DMS 273 (cell line): ENCODE measurements at regions not wholly inside any gene's neighbourhood (a gene's known extent, or its start where the extent isn't known, plus 50 kb on each side); places are given as distances from the start of the nearest gene placed in this dataset.

Experiments used
- DNase-seq: peaks from one replicate; lab custom pipeline; 2025; ENCODE audit not compliant: unreplicated experiment; lab: John Stamatoyannopoulos, UW

- DNase-seq: no peak
These were observed 215.4 kb downstream of the SNRPN start for GRCh38 chr15:25170113-25170731.

GRCh38 chr15:25170781-25171110 lies 216.0 kb downstream of the SNRPN start:
- DNase-seq: no peak

DNA sequence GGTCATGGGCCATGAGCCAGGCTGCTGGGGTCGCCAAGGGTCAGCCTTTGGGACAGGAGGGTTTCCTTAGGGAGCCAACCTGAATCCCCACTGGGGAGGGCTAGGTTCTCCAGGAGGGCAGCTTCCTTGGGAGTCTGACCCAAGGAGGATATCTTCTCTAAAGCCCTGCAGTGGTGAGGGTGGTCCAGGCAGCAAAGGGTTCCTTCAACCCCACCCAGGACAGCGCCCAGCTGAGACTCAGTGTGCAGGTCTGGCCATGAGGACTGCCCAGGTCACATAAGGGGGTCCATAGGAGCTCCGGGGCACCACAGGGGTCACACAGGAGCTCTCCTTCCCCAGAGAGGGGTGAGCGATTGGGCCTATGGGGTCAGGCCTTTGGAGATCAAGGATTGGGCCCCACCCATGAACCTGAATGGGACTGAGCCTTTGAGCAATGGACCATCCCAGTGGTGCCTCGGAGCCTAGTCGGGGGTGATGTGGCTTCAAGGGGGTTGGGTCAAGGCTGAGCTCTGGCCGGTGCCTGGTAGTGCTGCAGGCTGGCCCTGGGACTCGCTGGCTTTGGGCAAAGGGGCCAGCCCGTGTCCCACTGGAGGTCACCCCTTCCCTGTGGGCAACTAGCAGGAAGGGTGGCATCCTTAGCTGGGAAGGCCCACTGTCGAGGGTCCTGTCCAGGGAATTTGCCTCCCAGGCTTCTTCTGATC lies 216.5 kb downstream of the SNRPN start:
- no peak for DNase-seq

DNA sequence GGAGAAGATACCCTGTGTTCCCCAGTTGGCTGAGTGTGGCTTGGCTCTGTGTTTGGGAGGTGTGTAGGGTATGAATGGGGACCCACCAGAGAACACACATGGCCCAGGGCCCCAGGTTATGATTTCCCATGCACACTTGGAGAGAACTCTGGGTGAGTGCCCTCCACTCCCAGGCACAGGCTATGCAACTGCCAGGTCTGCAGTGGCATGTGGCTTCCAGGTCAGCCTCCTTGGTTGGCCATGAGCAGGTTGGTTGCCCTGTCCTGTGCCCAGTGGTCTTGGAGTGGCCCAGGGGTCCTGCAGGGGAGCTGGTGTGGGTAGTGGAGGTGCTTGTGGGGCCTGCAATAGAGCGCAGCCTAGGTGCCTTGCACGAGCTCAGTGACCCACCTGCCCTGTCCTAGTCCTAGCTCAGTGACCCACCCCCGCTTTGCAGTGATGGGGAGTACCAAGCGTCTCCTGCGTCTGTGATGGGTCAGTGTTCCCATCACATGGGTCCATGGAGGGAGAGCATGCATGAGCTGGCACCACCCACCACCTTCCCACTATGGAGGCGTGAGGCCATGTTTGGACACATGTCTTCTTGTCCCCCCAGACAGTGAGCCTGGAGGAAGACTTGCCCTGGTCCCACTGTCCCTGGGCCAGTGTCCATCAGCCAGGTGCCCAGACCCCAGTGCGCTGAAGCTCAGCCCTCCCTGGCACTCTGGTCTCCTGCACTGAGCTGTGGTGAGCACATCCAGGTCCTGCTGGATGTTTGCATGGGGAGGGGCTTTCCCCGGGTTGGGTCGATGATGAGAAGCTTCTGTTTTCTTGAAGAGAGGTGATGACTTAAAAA lies 217.3 kb downstream of the SNRPN start:
- DNase-seq: no peak

- no peak for DNase-seq
These were observed 217.9 kb downstream of the SNRPN start for GRCh38 chr15:25172691-25173090.

DNA sequence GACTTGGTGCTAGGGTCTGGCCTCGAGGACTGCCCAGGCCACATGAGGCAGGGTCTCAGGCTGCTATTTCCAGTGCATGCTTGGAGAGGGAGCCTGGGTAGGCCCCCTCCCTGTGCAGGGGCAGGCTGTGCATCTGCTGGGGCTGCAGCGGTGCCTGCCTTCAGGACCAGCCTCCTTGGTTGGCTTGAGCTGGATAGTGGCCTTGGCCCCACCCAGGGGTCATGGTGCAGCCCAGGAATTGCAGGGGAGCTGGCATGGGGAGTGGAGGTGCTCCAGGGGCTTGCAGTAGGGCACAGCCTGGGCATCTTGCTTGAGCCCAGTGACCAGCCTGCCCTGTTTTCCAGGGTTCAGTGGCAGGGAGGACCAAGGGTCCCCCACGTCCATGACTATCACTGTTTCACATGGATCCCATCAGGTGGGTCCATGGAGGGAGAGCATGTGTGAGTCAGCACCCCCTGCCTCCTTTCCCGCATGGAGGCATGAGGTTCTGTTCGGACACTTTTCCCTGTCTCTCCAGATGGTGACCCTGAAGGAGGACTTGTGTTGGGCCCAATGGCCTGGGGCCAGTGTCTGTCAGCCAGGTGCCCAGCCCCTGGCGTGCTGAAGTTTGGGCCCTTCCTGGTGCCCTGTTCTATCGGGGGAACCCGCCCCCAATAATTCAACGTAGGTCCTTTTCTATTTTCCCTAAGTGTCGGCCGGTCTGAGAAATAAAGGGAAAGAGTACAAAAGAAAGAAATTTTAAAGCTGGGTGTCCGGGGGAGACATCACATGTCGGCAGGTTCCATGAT lies 218.6 kb downstream of the SNRPN start:
- DNase-seq: no peak

GRCh38 chr15:25174149-25174548 lies 219.4 kb downstream of the SNRPN start:
- peak; percentile 1 for DNase-seq

DNA sequence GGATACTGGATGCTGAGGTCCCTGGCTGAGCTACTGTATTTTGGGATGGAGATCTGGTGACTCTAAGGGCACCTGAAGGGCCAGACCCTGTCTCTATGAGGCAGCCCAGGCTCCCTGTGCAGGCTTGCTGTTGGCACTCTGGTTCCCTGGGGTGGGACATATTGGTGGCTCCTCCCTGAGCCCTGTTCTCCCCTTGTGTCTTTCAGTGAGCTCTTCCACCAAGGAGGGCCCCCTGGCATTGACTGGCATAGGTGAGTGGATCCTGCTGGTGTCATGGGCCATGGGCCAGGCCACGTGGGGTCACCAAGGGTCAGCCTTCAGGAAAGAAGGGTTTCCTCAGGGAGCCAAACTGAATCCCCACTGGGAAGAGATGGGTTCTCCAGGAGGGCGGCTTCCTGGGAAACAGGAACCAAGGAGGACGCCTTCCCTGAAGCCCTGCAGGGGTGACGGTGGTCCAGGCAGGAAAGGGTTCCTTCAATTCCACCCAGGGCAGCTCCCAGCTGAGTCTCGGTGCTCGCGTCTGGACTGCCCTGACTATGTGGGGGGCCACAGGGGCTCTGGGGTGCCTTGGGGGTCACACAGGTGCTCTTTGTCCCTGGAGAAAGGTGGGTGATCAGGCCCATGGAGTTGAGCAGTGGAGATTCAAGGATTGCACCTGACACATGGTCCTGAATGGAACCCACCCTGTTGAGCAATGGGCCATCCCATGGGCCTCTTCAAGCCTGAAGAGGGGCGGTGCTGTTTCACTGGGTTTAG lies 220.4 kb downstream of the SNRPN start:
- no peak for DNase-seq

DNA sequence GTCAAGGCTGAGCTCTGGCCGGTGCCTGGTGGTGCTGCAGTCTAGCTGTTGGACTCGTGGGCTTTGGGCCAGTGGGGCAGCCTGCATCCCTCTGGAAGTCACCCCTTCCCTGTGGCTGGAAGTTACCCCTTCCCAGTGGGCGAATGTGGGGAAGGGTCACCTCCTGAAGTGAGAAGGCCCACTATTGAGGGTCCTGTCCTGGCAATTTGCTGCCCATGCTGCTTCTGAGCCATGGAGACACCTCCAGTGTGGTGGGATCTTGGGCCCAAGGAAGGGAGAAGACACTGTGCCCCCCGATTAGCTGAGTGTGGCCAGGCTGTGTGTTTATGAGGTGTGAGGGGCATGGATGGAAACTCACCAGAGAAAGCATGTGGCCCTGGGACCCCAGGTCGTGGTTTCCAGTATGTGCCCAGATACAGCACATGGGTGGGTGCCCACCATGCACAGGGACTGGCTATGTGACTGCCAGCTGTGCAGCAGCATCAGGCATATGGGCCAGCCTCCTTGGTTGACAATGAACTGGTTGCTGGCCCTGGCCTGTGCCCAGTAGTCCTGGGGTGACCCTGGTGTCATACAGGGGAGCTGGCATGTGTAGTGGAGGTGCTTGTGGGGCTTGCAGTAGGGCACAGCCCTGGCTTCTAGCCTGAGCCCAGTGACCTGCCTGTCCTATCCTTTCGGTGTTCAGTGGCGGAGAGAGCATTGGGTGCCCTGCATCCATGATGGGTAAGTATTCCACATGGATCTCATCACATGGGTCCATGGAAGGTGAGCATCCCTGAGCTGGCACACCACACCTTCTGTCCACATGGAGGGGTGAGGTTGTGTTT lies 221.2 kb downstream of the SNRPN start:
- DNase-seq: no peak

DNA sequence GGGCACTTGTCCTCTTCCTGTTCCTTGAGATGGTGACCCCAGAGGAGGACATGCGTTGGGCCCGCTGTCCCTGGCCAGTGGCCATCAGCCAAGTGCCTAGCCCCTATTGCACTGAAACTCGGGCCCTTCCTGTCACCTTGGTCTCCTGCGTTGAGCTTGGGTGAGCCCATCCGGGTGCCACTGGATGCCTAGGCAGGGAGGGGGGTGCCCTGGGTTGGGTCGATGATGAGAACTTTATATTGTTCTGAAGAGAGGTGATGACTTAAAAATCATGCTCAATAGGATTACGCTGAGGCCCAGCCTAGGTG lies 221.8 kb downstream of the SNRPN start:
- no peak for DNase-seq

- DNase-seq: no peak
These were observed 222.5 kb downstream of the SNRPN start for GRCh38 chr15:25176991-25177954.

- DNase-seq: no peak
These were observed 223.4 kb downstream of the SNRPN start for GRCh38 chr15:25177955-25178801.

DNA sequence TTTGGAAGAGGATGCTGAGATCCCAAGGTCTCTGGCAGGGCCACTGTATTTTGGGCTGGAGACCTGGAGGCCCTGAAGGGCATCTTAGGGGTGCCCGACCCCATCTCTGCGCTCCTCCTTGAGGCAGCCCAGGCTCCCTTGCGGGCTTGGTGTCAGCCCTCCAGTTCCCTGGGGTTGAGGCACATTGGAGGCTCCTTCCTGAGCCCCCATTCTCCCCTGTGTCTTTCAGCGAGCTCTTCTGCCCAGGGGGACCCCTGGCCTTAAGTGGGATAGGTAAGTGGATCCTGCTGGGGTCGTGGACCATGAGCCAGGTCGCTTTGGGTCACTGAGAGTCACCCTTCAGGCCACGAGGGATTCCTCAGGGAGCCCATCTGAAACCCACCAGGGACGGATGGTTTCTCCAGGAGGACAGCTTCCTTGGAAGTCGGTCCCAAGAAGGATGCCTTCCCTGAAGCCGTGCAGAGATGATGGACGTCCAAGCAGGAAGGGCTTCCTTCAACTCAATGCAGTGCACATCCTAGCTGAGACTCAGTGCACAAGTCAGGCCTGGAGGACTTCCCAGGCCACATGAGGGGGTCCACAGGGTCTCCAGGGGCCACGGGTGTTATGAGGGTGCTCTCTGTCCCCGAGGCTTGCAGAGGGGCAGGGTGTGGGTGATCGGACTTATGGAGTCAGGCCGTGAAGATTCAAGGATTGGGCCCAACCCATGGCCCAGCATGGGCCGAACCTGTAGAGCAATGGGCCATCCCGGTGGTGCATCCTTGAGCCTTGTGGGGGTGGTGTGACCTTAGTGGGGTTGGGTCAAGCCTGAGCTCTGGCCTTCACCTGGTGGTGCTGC lies 224.3 kb downstream of the SNRPN start:
- no peak for DNase-seq

- DNase-seq: no peak
These were observed 225.1 kb downstream of the SNRPN start for GRCh38 chr15:25179673-25180511.

DNA sequence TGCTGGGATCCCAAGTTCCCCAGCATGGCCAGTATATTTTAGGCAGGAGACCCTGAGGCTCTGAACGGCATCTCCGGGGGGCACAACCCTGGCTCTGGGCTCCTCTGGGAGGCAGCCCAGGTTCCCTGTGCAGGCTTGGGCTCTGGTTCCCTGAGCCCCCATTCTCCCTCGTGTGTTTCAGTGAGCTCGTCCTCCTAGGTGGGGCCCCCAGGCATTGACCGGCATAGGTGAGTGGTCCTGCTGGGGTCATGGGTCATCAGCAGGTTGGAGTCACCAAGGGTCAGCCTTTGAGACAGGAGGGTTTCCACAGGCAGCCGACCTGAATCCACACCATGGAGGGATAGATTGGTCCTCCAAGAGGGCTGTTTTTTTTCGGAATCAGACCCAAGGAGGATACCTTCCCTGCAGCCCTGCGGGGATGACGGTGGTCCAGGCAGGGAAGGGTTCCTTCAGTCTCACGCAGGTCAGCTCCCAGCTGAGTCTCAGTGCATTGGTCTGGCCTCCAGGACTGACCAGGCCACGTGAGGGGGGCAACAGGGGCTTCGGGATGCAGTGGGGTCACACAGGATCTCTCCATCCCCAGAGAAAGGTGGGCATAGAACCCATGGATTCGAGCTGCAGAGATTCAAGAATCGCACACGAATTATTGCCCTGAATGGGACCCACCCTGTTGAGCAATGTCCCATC lies 226.0 kb downstream of the SNRPN start:
- DNase-seq: no peak
